IPS DF 6.9 (cell line): ENCODE measurements at regions not wholly inside any gene's neighbourhood (a gene's known extent, or its start where the extent isn't known, plus 50 kb on each side); places are given as distances from the start of the nearest gene placed in this dataset.
A peak's percentile ranks its signal among the peaks of the same experiment; 100 is the strongest.

Experiments
- DNase-seq: peaks from one replicate; pipeline ENCODE4 v3.0.0-alpha.2; 2013; ENCODE audit warnings: low read depth, low spot score
- H3K27ac ChIP-seq: one replicate; pipeline ENCODE4 v1.5.1; 2013; ENCODE audit warnings: low read length, control low read depth
- H3K27me3 ChIP-seq: 2 replicates; pipeline ENCODE4 v1.6.1; 2013; ENCODE audit warnings: mild to moderate bottlenecking, low read length; ENCODE audit not compliant: control insufficient read depth, insufficient read depth
- H3K36me3 ChIP-seq: 2 replicates; pipeline ENCODE4 v1.6.1; 2013; ENCODE audit warnings: low read length; ENCODE audit not compliant: control insufficient read depth, insufficient read depth
- H3K4me1 ChIP-seq: 2 replicates; pipeline ENCODE4 v1.6.1; 2013; ENCODE audit warnings: low read length; ENCODE audit not compliant: control insufficient read depth, insufficient read depth
- H3K4me3 ChIP-seq: 2 replicates; pipeline ENCODE4 v1.5.1; 2013; ENCODE audit warnings: mild to moderate bottlenecking, low read length
- H3K9me3 ChIP-seq: 2 replicates; pipeline ENCODE4 v1.6.1; 2013; ENCODE audit warnings: low read length, inconsistent platforms; ENCODE audit not compliant: control insufficient read depth, insufficient read depth
- WGBS: extraction: QIAGEN DNeasy Blood & Tissue Kit; methylation state at CpG from one replicate; pipeline ENCODE4 v1.1.7; 2013; ENCODE audit warnings: mixed read lengths, missing lambda C conversion rate; ENCODE audit not compliant: insufficient read length, insufficient coverage; 5-methylcytosine and 5-hydroxymethylcytosine counted together

GRCh38 chr9:1261266-1261665, 211.1 kb downstream of the DMRT2 start:
- no peaks in the 10 kb centered on the region for H3K36me3 ChIP-seq
- no peaks in the 10 kb centered on the region for H3K27me3 ChIP-seq
- H3K27ac ChIP-seq = no peak overlapping the region
- DNase-seq = no peak
- H3K4me1 ChIP-seq = no peaks in the 10 kb centered on the region; the same call in 1 of the 2 replicates
- no peak overlapping the region for H3K4me3 ChIP-seq
- H3K9me3 ChIP-seq = no peaks in the 10 kb centered on the region
- WGBS = no CpG with 5 or more reads among the region's 2 CpGs

GRCh38 chr9:1261879-1262766, 212.0 kb downstream of the DMRT2 start:
- WGBS = no CpG with 5 or more reads among the region's 6 CpGs
- no peak overlapping the region for H3K4me3 ChIP-seq
- H3K36me3 ChIP-seq = no peaks in the 10 kb centered on the region

GRCh38 chr9:1267141-1267570, 217.0 kb downstream of the DMRT2 start:
- H3K4me3 ChIP-seq = no peak overlapping the region
- H3K27ac ChIP-seq = no peak overlapping the region
- no peaks in the 10 kb centered on the region for H3K9me3 ChIP-seq
- no peaks in the 10 kb centered on the region for H3K27me3 ChIP-seq
- H3K4me1 ChIP-seq = peaks cover 1% of the 10 kb centered on the region; the same call in 1 of the 2 replicates
- DNase-seq = no peak
- no peaks in the 10 kb centered on the region for H3K36me3 ChIP-seq
- no CpG with 5 or more reads among the region's 3 CpGs for WGBS

More at GRCh38 chr9:1261879-1262766, 212.0 kb downstream of the DMRT2 start:
- H3K9me3 ChIP-seq = no peaks in the 10 kb centered on the region
- no peaks in the 10 kb centered on the region; the same call in 1 of the 2 replicates for H3K4me1 ChIP-seq
- H3K27ac ChIP-seq = no peak overlapping the region
- H3K27me3 ChIP-seq = no peaks in the 10 kb centered on the region
- no peak for DNase-seq

- no peaks in the 10 kb centered on the region for H3K9me3 ChIP-seq
- no peak for DNase-seq
- no CpG with 5 or more reads among the region's 5 CpGs for WGBS
Observed at GRCh38 chr9:1267581-1267980, 217.4 kb downstream of the DMRT2 start.

GRCh38 chr9:1269533-1270315, 219.6 kb downstream of the DMRT2 start:
- no peaks in the 10 kb centered on the region for H3K27me3 ChIP-seq
- no peaks in the 10 kb centered on the region for H3K36me3 ChIP-seq
- DNase-seq = no peak
- no CpG with 5 or more reads among the region's 6 CpGs for whole genome bisulfite sequencing
- H3K27ac ChIP-seq = no peak overlapping the region
- H3K4me1 ChIP-seq = peaks cover 1% of the 10 kb centered on the region; the same call in 1 of the 2 replicates
- H3K4me3 ChIP-seq = no peak overlapping the region
- H3K9me3 ChIP-seq = no peaks in the 10 kb centered on the region

More at GRCh38 chr9:1267581-1267980, 217.4 kb downstream of the DMRT2 start:
- Histone ChIP-seq H3K4me3 (no peak overlapping the region), H3K27me3 (no peaks in the 10 kb centered on the region), H3K4me1 (peaks cover 1% of the 10 kb centered on the region; the same call in 1 of the 2 replicates), H3K27ac (no peak overlapping the region), H3K36me3 (no peaks in the 10 kb centered on the region)

GRCh38 chr9:1271367-1271766, 221.2 kb downstream of the DMRT2 start:
- no peaks in the 10 kb centered on the region for H3K9me3 ChIP-seq
- no peaks in the 10 kb centered on the region for H3K27me3 ChIP-seq
- no peaks in the 10 kb centered on the region for H3K36me3 ChIP-seq
- no peak overlapping the region for H3K27ac ChIP-seq
- no peak overlapping the region for H3K4me3 ChIP-seq
- no peak for DNase-seq
- WGBS = no CpG with 5 or more reads among the region's 2 CpGs
- H3K4me1 ChIP-seq = peaks cover 1% of the 10 kb centered on the region; the same call in 1 of the 2 replicates

GRCh38 chr9:1271786-1272185, 221.6 kb downstream of the DMRT2 start:
- no peak for DNase-seq
- H3K4me3 ChIP-seq = no peak overlapping the region
- H3K9me3 ChIP-seq = no peaks in the 10 kb centered on the region
- H3K36me3 ChIP-seq = no peaks in the 10 kb centered on the region
- peaks cover 1% of the 10 kb centered on the region; the same call in 1 of the 2 replicates for H3K4me1 ChIP-seq
- H3K27ac ChIP-seq = no peak overlapping the region
- H3K27me3 ChIP-seq = no peaks in the 10 kb centered on the region
- no CpG with 5 or more reads among the region's 2 CpGs for WGBS

- Histone ChIP-seq H3K4me1 (peaks cover 1% of the 10 kb centered on the region; the same call in 1 of the 2 replicates), H3K27ac (no peak overlapping the region), H3K9me3 (no peaks in the 10 kb centered on the region), H3K27me3 (no peaks in the 10 kb centered on the region), H3K4me3 (no peak overlapping the region), H3K36me3 (no peaks in the 10 kb centered on the region)
- DNase-seq = no peak
- no CpG with 5 or more reads among the region's 3 CpGs for WGBS
Observed at GRCh38 chr9:1272488-1272887, 222.3 kb downstream of the DMRT2 start.

- WGBS = no CpG with 5 or more reads among the region's 4 CpGs
- Histone ChIP-seq H3K27me3 (no peaks in the 10 kb centered on the region), H3K4me1 (peaks cover 1% of the 10 kb centered on the region; the same call in 1 of the 2 replicates), H3K9me3 (no peaks in the 10 kb centered on the region), H3K36me3 (no peaks in the 10 kb centered on the region), H3K4me3 (no peak overlapping the region), H3K27ac (no peak overlapping the region)
- DNase-seq = peak; percentile 4
Observed at GRCh38 chr9:1273859-1274258, 223.7 kb downstream of the DMRT2 start.

- WGBS = no CpG with 5 or more reads among the region's 2 CpGs
- H3K4me3 ChIP-seq = no peak overlapping the region
- no peak for DNase-seq
Observed at GRCh38 chr9:1274334-1274733, 224.2 kb downstream of the DMRT2 start.

More at GRCh38 chr9:1274334-1274733, 224.2 kb downstream of the DMRT2 start:
- H3K4me1 ChIP-seq = peaks cover 1% of the 10 kb centered on the region; the same call in 1 of the 2 replicates
- H3K27me3 ChIP-seq = no peaks in the 10 kb centered on the region
- H3K9me3 ChIP-seq = no peaks in the 10 kb centered on the region
- H3K36me3 ChIP-seq = no peaks in the 10 kb centered on the region
- H3K27ac ChIP-seq = no peak overlapping the region
